HG02840 (cell line): ENCODE measurements at regions not wholly inside any gene's neighbourhood (a gene's known extent, or its start where the extent isn't known, plus 50 kb on each side); places are given as distances from the start of the nearest gene placed in this dataset.
"Not testable (repeated sequence)": the region's sequence is repeated elsewhere in the genome, so short reads cannot be mapped to it uniquely, and the experiment has no call there.

Source experiments
- ATAC-seq: cut with Tn5 transposase; IDR thresholded peaks from one replicate; pipeline ENCODE4 v1.9.1; 2021; ENCODE audit warnings: mild to moderate bottlenecking, moderate library complexity, moderate number of reproducible peaks; ENCODE audit not compliant: unreplicated experiment, low FRiP score

DNA sequence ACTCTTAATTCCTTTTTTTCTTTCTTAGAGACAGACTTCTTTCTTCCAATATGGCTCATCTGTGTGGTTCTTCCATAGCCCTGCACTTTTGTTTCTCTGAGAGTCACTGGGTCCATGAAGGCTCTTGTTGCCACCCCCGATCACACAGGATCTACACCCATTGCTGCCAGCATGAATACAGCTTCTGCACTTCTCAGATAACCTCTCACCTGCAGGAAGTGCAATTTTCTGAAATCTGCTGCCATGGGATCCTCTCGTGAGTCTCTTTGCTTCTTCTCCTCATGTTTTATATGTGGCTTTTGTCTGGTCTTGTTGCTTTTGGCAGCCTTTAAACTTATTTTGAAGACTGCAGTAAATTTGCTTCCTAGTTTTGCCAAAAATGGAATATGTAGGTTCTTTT lies 171.2 kb downstream of the TMEM167A start:
- no peak for ATAC-seq

DNA sequence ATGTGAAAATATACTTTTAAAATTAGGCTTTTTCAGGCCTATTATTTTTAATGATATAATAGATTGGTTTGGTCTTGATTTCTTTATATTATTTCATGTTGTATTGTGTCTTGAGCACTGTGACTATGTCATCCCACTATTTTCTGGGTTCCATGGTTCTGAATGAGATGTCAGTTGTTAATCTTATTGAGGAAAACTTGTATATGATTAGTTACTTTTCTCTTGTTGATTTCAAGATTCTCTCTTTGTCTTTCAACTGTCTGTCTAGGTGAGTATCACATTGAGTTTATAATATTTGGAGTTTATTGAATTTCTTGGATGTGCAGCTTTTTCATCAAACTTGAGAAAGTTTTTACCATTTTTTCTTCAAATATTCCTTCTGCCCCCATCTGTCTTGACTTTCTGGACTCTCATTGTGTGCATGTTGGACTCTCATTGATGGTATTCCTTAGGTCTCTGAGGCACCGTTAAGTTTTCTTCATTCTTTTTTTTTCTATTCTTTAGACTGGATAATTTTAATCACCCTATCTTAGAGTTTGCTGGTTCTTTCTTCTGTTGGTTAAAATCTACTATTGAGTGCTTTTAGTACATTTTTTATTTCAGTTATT lies 175.8 kb downstream of the TMEM167A start:
- ATAC-seq: no peak

DNA sequence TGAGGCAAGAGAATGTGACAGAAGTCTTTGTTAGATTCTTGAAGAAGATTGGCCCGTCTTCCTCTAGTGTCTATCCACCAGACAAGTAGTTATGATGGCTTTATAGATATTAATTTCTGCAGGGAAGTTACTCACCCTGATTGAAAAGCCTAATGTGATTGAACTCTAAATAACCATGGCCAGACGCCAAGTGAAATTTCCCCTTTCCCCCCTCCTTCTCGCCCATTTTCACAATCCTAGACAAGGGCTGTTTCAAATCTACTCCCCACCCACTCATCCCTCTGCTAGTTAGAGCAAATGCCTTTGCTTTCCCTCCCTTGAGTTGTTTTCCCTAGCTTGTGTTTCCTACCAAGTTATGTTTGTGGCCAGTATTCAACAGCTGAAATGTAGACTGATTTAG lies 182.5 kb downstream of the TMEM167A start:
- no peak for ATAC-seq

DNA sequence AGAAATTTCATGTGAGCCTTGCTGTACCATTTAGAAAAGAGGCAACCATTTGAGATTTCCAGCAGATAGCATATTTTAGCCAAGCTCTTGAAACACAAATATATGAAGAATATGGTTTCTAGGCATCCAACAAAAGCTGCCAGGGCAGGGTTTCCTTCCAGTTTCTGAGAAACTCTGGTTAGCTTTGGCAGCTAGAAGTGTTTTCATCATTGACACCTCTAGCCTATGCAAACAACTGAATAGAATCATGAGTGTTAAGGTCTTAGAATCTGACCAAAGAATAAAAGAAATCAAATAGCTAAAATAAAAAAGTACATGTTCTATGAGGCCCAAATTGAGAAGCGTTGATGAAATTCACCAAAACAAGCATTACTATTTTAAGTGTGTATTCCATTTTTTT lies 188.1 kb downstream of the TMEM167A start:
- ATAC-seq: no peak

DNA sequence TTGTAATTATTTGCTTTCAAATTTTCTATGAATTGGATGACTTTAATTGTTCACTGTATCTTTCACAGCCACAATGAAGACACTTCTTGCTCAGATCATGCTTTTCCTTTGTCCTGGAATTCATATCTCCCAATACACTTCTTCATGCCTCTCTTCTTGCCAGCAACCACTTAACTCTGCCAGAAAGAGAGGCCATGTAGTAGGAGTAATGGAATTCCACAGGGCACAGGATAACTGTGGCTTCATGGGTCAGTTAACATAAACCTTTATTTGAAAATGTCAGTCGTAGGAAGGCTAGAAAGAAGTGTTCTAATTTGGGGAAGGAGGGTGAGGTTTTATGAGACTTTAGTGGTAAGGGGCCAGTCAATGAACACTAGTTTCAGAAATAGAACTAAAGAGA lies 190.3 kb downstream of the TMEM167A start:
- no peak for ATAC-seq

DNA sequence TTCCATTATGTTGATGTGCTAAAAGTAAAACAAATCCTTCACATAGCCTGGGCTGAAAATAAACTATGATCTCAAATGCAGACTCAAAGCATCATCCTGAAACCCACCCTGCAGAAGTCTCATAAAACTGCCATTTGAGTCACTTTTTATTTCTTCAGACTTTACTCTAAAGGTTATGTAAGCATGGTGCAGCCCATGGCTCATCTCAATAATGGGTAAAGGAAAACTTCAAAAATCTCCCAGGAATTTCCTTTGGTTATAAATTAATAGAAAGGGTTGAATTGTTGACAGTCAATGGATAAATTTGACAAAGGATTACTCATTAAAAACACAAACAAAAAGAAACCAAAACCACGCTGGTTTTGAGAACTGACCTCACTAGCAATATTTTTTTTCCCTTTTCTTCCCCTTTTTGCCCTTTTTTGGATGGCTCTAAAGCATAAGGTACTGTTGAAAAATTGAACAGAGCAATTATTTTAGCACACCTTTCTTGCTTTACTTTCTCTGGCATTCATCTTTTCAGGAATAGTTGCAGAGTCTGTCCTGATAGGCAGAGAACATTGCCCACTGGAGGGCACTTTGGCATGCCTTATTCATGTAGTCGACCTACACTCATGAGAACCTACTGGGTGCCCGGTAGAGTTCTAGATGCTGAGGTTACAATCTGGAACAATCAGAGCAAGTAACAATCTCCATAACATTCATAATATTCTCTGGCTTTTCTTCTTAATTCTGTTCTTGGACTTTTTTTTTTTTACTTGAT lies 191.4 kb downstream of the TMEM167A start:
- peak; percentile 51 for ATAC-seq

DNA sequence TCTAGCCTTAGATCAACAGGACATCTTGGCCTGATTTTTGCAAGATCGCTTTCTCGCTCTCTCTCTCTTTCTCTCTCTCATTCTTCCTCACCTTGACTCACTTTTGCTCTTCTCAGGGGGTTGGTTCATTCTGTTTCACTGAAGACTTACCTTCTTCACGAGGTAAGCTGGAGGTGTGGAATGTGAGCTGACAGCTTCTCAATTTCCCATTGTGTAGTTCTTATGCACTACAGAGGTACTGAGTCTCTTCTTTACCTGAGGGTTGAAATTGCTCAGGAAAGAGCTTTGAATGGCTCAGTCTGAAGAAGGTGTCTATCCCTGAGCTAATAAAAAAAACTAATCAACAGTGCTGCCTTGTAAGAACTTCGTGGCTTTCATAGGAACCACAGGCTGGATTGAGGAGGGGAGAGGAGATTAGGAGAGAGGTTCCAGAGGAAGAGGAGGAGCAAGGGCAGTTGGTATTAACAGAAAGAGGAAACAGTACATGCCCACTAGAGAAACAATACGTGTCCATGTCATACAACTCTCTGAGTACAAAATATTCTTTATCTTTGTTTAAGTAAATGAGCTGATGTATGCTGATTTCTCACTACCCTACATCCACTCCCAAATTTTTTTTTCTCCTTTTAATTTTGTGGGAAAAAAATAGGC lies 192.2 kb downstream of the TMEM167A start:
- ATAC-seq: no peak

DNA sequence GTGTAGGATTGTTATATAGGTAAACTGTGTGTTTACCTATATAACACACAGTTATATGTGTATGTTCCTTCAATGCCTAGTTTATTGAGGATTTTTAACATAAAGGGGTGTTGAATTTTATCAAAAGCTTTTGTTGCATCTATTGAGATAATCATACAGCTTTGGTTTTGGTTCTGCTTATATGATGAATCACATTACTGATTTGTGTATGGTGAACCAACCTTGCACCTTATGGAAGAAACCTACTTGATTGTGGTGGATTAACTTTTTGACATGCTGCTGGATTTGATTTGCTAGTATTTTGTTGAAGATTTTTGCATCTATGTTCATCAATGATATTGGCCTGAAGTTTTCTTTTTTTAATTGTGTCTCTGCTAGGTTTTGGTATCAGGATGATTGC lies 194.9 kb downstream of the TMEM167A start:
- ATAC-seq: no peak

DNA sequence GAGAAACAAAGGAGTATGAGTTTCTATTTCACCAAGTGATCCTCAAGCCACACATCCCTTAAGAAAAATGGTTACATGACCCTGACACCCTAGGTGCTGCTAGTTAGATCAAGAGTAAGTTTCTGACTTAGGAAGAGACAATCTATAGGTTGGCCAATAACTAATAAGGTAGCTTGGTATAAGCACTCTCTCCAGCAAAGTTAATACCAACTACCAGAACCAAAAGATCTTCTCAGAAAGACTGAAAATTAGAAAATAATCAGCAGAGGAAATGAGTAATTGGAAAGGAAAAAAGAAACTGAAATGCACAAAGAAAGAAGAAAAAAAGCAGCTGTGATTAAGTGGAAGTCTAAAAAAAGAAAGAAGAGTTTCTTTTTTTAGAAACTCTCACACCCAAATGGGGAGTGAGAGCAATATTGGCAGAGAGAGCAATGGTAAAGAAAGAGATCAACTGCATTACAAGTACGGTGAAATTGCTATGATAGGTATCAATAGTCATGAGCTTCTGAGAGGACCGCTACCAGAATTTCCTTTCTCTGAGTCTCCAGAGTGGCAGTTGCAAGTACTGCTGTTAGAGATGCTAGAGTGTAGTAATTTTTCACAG lies 195.5 kb downstream of the TMEM167A start:
- no peak for ATAC-seq

DNA sequence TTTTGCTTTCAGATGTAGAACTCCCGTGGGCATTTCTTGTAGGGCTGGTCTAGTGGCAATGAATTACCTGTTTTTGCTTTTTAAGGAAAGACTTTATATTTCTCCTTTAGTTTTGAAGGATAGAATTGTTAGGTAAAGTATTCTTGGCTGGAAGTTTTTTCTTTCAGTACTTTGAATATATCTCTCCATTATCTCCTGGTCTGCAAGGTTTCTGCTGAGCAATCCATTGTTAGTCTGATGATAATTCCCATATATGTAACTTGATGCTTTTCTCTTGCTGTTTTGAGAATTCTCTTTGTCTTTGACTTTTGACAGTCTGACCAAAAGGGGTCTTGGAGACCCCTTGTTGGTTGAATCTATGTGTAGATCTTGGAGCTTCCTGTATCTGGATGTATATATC lies 198.1 kb downstream of the TMEM167A start:
- ATAC-seq: no peak

DNA sequence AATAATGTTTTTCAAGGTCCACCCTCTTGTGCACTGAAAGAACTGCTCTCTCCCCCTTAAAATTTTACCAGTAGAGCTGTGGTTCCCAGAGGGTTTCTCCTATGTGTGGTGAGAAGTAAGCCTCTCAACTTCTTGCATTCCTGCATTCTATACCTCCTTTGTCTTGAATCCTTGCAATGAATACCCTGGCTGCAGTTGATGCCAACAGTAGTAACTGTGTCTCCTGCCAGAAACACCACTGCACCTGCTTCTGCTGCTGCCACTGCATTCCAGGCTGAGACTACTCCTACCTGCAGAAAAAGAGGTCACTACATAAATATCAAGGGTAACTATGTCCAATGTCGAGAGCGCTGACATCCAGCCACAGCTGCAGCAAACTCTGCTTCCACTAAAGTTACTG lies 203.7 kb downstream of the TMEM167A start:
- ATAC-seq: no peak

DNA sequence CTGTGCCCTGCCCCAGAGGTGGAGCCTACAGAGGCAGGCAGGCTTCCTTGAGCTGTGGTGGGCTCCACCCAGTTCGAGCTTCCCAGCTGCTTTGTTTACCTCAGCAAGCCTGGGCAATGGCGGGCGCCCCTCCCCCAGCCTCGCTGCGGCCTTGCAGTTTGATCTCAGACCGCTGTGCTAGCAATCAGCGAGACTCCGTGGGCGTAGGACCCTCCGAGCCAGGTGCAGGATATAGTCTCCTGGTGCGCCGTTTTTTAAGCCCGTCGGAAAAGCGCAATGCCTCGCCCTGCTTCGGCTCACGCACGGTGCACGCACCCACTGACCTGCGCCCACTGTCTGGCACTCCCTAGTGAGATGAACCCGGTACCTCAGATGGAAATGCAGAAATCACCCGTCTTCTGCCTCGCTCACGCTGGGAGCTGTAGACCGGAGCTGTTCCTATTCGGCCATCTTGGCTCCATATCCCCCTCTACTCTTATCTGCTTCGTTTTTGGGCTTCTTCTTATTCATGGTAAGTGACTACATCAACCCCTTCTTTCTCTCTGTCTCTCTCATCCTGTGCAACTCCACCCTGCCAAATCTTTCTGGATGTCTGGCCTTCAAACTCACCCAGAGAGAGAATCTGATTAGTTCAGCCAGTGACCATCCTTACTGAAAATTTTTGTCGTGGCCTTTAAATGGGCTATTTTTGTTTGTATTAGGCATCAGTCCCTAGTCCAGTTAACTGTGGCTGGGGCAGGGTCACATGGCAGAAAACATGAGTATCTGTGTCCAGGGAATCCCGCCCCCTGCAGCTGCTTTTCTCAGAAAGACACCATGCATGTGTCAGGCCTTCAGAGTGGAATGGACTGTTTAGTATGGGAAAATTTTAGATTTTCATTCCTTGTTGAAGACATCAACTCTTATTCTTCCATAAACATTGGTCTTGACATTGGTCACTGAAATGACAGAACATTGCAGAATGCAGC lies 204.6 kb downstream of the TMEM167A start:
- ATAC-seq: not testable (repeated sequence)

DNA sequence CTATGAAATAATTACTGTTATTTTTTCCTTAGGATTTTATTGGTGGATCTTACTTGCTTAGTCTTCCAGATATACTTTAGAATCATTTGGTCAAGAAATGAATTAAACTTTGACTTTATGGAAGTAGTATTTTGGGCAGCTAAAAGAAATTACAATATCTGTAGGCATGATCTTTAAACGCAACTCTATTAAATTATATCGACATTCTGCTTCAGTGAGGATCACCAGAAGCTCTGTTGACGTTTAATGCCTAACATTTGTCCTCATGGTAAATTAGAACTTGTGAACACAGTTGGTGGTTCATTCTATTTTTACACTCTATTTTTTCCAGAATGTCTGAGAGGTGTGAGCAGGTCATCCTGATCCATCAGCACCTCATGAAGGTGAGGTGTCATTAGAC lies 211.6 kb downstream of the TMEM167A start:
- no peak for ATAC-seq

DNA sequence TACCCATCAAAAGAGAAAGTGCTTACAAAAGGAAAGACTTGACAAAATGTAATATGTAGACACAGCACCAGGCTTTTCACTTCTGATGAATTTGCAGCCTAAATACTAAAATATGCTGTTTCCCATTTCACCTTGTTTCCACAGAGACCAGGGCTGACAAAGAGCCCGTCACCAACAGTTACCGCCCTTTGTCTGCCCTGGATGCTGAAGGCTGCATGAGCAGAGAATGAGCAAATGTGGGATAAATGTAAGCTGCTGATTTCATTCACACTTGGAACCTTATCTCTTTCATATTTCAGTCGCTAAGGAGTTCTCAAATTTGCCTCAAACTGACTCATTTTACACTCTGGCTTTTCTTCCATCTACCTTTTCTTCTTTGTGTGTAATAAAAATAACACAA lies 213.9 kb downstream of the TMEM167A start:
- no peak for ATAC-seq

DNA sequence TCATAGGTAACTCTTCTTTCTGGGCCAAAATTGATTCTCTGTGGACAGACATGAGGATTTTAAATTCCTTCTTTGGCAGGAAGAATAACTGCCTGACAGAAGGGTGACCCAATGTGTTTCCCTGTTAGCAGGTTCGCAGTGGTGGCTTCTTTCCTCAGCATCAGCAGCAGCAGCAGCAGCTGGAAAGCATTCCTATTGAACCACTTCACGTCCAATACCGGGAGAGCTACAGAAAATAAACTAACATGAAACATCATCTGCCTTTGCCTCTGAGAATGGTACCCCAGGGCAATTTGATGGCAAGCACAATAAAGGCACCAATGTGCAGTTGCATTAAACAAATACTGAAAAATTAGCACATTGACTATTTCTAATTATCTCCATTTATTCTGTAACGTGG lies 214.5 kb downstream of the TMEM167A start:
- ATAC-seq: no peak

DNA sequence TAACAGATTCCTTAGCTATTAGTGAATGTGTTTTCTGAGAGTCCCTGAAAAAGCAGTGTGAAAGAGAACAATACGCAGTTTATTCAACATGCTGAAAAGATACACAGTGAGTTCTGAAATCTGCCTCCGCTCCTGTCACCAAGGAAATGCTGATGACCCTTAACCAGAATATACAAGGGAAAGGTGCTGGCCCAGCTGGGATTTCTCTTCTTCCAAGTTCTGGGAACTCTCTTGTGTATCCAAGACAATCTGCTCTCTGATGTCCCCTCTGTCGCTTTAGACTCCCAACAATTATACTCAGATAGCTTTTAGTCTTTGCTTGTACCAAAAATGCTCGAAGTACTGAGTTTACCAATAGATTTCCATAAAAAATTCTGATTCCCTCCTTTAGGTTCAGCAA lies 214.9 kb downstream of the TMEM167A start:
- ATAC-seq: no peak

DNA sequence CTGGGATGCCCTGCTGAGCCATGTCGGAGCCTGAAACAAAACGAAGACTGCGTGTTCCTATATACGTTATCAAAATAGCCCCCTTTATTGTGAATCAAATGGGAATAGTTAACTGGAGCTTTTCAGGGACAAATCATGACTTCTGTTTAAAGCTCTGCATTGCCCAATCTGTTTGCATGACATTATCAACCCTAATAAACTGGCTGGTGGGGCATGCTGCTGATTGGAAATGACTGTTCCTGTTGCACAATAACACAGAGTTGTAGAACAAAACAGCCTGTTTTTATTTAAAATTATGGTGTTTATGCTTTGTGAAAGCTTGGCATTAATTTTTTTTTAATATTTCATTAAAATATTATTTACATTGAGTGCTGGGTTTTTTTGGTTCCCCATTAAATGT lies 215.5 kb downstream of the TMEM167A start:
- ATAC-seq: no peak

DNA sequence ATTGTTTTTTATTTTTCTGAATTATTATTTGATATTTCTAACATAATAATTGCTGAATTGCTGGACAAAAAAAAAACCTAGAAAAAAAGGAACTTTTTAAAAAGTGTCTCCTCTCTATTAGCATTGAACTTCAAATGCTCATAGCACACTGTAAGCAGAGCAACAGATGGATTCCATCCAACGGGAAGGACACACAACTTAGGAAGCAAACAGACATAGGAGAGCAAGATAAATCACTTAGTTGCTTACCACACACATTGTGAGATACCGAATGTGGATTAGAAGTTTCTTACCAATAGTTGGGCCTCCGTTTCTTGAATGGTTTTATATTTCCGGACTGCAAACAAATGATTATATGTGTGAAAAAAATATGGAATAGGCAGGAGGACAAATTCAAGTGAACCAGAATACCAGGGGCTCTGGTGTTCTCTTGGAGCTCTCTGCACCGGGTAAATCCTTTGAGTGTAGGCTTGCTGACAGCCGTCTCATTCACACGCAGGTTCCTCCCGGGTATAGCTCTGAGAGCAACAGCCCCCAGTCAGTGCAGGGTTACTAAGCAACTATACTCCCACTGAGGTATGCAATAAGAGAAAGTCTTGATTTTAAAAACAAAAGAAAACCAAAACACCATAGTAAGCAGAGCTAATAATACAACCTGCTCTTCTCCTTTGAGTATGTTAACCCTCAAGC lies 217.6 kb downstream of the TMEM167A start:
- no peak for ATAC-seq

DNA sequence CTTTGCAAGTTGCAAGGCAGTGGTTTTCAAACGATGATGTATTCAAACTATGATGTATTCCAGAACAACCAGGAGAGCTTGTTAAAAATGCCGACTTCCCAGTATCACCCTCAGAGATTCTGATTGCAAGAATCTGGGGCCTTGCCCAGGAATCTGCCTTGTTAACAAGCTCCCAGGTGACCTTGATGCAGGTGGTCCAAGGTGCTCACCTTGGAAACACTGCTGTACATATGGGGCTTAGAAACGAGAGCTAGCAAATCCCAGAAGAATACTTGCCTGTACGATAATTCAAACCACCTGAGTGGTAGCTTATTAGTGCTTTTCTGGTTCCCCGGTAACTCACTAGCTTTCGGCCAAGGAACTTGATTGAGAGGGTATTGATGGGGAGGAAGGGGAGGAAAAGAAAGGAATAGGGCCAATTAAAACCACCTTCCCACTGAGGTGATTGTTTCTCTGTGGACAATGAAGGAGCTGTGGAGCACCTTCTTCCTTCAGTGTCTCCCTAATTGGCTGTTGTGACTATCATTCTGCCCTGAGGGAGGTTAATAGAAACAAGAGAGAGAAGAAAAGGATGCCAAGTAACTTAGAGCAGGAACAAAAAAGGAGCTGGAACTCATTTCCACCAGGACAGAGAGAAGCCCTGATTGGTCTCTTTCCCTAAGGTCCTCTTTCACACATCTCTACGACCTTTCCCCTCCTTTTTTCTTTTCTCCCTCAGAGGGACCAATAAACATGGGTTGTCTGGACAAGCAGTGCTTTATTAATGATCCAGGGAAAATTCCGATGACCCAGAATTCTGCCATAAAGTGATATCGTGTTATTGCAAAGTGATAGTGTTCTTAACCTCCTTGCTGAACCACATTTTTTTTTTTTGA lies 218.8 kb downstream of the TMEM167A start:
- no peak for ATAC-seq
